ENCODE measurements at regions not wholly inside any gene's neighbourhood (a gene's known extent, or its start where the extent isn't known, plus 50 kb on each side); places are given as distances from the start of the nearest gene placed in this dataset.

DNA sequence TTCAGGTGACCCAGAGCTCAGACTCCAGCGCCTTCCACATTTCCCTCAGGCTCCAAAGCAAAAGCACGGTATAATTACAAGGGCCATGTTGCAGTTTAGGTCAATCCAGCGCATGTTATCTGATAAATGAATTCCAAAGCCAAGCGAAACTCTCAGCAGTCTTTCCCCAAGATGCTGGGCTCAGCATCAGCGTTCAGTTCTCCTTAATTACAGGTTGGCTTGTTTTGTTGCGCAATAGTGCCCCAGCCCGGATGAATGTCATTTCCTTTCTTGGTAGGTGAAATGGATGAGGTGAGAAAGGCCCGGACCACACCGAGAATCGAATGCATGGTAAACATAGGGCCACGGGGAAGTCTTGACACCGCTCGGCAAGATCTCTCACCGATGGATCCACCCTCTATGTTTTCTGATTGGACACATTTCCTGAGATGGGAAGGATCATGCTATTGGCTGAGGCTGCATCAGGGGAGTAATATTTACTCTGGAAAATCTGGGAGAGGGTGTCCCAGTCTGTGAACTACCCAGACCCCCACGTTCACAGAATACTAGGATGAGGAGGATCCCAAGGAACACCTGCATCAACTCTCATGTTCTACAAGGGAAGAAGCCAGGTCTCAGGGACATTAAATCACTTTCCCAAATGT, 221.2 kb upstream of the ANKRD55 start:
- DNase-seq, result no peak
- ChIA-PET CTCF (interaction anchor here (1.5 kb wide), 1 partner anchor 183 kb away, joined by 3 read pairs; no protein-coding TSS in a partner anchor), POLR2A (no interaction called here)
- no peak for ATAC-seq (ENCODE audit: low read depth)
- no peak overlapping the region for H3K27ac Mint-ChIP-seq
- no peak overlapping the region for H3K4me3 Mint-ChIP-seq
- H3K4me1 Mint-ChIP-seq, result peaks cover 21% of the 10 kb centered on the region
- intact Hi-C loops (cut with micrococcal nuclease), result no loop called here
- H3K36me3 Mint-ChIP-seq (ENCODE audit: low read depth), result no peaks in the 10 kb centered on the region
- no peaks in the 10 kb centered on the region for H3K9me3 Mint-ChIP-seq
- no peak for TF ChIP-seq CTCF (IDR thresholded peaks at IDR 0.05)
- no peaks in the 10 kb centered on the region for H3K27me3 Mint-ChIP-seq

DNA sequence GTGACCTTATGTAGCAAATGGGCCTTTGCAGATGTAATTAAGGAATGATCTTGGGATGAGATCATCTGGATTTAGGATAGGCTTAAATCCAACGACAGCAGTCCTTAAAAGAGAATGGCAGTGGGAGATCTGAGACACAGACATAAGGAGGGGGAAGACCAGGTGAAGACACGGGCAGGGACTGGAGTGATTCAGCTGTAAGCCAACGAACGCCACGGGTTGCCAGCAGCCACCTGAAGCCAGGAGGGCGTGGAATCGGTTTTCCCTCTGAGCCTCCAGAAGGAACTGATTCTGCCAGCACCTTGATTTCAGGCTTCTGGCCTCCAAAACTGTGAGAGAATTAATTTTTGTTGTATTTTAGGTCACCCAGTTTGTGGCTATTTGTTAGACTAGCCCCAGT, 218.6 kb upstream of the ANKRD55 start:
- Mint-ChIP-seq H3K27me3 (no peaks in the 10 kb centered on the region), H3K9me3 (peaks cover 5% of the 10 kb centered on the region), H3K27ac (no peak overlapping the region), H3K4me1 (peaks cover 21% of the 10 kb centered on the region), H3K4me3 (no peak overlapping the region), H3K36me3 (ENCODE audit: low read depth) (no peaks in the 10 kb centered on the region)
- POLR2A ChIA-PET, result interaction anchor here (0.7 kb wide), 1 partner anchor 235 kb away, joined by 3 read pairs; no protein-coding TSS in a partner anchor
- CTCF ChIA-PET, result no interaction called here
- intact Hi-C loops (cut with micrococcal nuclease), result loop anchor here (2.0 kb wide), 1 partner anchor 17 kb away; no protein-coding TSS in a partner anchor
- no peak for TF ChIP-seq CTCF (IDR thresholded peaks at IDR 0.05)
- DNase-seq (no peak), ATAC-seq (ENCODE audit: low read depth) (no peak)

GRCh38 chr5:56450766-56451165, 217.6 kb upstream of the ANKRD55 start:
- CTCF ChIA-PET, result no interaction called here
- Mint-ChIP-seq H3K4me1 (peaks cover 21% of the 10 kb centered on the region), H3K27me3 (no peaks in the 10 kb centered on the region), H3K36me3 (ENCODE audit: low read depth) (no peaks in the 10 kb centered on the region), H3K4me3 (no peak overlapping the region), H3K27ac (no peak overlapping the region), H3K9me3 (peaks cover 5% of the 10 kb centered on the region)
- ATAC-seq (ENCODE audit: low read depth) (no peak), DNase-seq (no peak)
- POLR2A ChIA-PET, result interaction anchor here (0.5 kb wide), 1 partner anchor 477 kb away, joined by 3 read pairs; no protein-coding TSS in a partner anchor
- intact Hi-C loops (cut with micrococcal nuclease), result no loop called here
- TF ChIP-seq CTCF (IDR thresholded peaks at IDR 0.05), result no peak

DNA sequence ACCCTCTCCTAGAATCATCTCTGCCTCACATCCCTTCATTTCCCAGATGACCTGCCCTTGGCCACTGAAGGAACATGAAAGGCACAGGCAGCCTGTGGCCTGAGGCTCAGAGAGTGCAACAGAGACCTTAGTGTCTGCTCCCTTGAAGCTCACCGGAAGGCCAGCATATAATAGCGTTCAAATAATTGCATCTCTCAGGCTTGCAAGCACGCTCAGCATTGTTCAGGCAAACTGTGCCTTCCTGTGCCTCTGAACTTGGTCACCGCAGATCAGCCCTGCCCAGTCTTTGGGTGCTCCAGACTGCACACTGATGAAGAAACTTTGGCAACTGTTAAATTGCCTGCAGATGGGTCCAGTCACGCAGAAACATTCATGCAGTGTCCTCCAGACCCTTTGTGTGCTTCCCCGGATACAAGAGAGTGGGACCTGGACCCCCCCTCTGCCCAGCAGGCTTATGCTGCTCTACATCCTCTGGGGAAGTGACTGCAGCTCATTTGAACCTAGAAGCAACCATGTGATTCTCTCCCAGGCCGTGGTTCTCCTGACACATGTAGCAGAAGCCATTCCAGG, 216.0 kb upstream of the ANKRD55 start:
- intact Hi-C loops (cut with micrococcal nuclease), result no loop called here
- ATAC-seq (ENCODE audit: low read depth), result no peak
- CTCF ChIA-PET, result no interaction called here

More for the DNA sequence above, 216.0 kb upstream of the ANKRD55 start:
- Mint-ChIP-seq H3K9me3 (peaks cover 5% of the 10 kb centered on the region), H3K27me3 (no peaks in the 10 kb centered on the region), H3K36me3 (ENCODE audit: low read depth) (no peaks in the 10 kb centered on the region), H3K27ac (no peak overlapping the region), H3K4me3 (no peak overlapping the region), H3K4me1 (peaks cover 19% of the 10 kb centered on the region)
- DNase-seq, result no peak
- POLR2A ChIA-PET, result no interaction called here
- no peak for TF ChIP-seq CTCF (IDR thresholded peaks at IDR 0.05)

All from activated B cell treated with CpG ODN at 0.5 μM for 24 hours (primary cell).